OCI-LY1 (cell line): ENCODE measurements at regions not wholly inside any gene's neighbourhood (a gene's known extent, or its start where the extent isn't known, plus 50 kb on each side); places are given as distances from the start of the nearest gene placed in this dataset.

Source experiments
- EZH2 ChIP-seq: fragments of 200-600 bp; sonication (generic), shearing (Covaris generic); IDR thresholded peaks from 2 replicates; pipeline ENCODE4 v1.8.0; 2017; ENCODE audit warnings: borderline replicate concordance, mixed run types, mild to moderate bottlenecking, antibody characterized with exemption, low read length, moderate library complexity, mixed read lengths
- TF ChIP-seq, protein P1 (sequence below): fragments of 200-600 bp; sonication (generic), shearing (Covaris generic); IDR thresholded peaks from 2 replicates; pipeline ENCODE4 v1.5.1; 2017; ENCODE audit warnings: mild to moderate bottlenecking, antibody characterized with exemption, low read length, moderate library complexity, mixed read lengths

DNA sequence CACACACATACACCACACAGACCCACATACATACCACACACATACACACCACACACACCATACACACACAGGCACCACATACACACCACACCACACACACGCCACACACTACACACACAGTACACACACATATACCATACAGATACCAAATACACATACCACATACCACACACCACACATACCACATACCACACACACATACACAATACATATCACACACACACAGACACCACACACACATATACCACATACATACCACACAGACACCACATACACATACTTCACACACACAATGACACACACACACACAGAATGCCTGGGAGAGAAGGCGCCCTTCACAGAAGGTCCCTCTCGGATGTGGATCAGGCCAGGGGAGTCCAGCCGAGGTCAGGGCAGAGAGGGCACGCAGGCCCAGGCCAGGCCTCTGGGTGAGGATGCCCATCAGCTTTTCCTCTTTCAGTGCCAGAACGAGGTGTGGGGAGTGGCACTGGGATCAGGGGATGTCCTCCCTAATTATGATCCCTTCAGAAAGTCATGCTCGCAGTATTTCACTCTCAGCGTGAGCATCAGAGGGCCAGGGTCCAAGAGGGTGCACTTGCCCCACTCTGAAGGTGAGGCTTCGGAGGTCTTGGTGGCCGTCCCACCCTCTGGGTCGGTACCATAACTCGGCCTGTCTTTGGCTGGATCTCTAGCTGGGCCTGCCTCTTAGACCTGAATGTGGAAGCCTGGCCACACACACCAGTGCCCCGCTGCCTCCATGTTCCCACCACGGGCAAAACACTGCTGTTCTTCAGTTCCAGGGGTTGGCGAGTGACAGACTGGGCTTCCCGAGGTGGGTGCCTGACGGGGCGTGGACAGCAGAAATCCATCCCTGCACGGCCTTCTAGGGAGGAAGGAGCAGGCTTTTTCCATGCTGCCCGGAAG lies 70.6 kb upstream of the ODC1 start:
- TF ChIP-seq, protein P1, sequence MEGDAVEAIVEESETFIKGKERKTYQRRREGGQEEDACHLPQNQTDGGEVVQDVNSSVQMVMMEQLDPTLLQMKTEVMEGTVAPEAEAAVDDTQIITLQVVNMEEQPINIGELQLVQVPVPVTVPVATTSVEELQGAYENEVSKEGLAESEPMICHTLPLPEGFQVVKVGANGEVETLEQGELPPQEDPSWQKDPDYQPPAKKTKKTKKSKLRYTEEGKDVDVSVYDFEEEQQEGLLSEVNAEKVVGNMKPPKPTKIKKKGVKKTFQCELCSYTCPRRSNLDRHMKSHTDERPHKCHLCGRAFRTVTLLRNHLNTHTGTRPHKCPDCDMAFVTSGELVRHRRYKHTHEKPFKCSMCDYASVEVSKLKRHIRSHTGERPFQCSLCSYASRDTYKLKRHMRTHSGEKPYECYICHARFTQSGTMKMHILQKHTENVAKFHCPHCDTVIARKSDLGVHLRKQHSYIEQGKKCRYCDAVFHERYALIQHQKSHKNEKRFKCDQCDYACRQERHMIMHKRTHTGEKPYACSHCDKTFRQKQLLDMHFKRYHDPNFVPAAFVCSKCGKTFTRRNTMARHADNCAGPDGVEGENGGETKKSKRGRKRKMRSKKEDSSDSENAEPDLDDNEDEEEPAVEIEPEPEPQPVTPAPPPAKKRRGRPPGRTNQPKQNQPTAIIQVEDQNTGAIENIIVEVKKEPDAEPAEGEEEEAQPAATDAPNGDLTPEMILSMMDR: no peak
- TF ChIP-seq EZH2: no peak
